ENCODE measurements at regions not wholly inside any gene's neighbourhood (a gene's known extent, or its start where the extent isn't known, plus 50 kb on each side); places are given as distances from the start of the nearest gene placed in this dataset.

- no peak overlapping the region for H3K4me3 ChIP-seq (ENCODE audit: low read depth, low read length)
- no peak for TF ChIP-seq CTCF (IDR thresholded peaks at IDR 0.05; ENCODE audit: control insufficient read depth, extremely low read depth, insufficient read depth)
- no peak for DNase-seq (ENCODE audit: low read depth)
These were observed 106.4 kb downstream of the IFI44 start for GRCh38 chr1:78755986-78756385.

DNA sequence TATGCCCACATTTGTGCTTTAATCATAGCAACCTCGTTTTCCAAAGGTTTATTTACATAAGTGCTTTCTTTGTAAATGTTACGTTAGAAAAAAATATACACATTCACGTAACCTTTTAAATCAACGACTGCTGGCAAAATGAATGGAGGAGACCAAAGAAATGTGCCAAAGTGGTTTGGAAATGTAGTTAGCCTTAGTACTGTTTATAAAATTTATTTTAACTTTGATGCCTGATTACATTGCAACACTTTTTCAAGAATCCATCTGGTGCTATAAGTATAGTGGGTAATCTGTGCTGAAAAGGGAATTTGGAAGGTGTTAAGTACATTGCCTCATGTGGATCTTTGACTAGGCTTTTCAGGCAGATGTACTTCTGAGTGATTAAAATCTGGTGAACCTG is 108.9 kb downstream of the IFI44 start:
- DNase-seq (ENCODE audit: low read depth): no peak
- no peak for TF ChIP-seq CTCF (IDR thresholded peaks at IDR 0.05; ENCODE audit: control insufficient read depth, extremely low read depth, insufficient read depth)

GRCh38 chr1:78759881-78760280 is 110.2 kb downstream of the IFI44 start:
- TF ChIP-seq CTCF (IDR thresholded peaks at IDR 0.05; ENCODE audit: control insufficient read depth, extremely low read depth, insufficient read depth): no peak
- no peak overlapping the region for H3K4me3 ChIP-seq (ENCODE audit: low read depth, low read length)
- no peak for DNase-seq (ENCODE audit: low read depth)

More for the DNA sequence above, 108.9 kb downstream of the IFI44 start:
- H3K4me3 ChIP-seq (ENCODE audit: low read depth, low read length): no peak overlapping the region

GRCh38 chr1:78760858-78761257 is 111.2 kb downstream of the IFI44 start:
- no peak for DNase-seq (ENCODE audit: low read depth)
- no peak for TF ChIP-seq CTCF (IDR thresholded peaks at IDR 0.05; ENCODE audit: control insufficient read depth, extremely low read depth, insufficient read depth)

GRCh38 chr1:78762113-78762512 is 112.5 kb downstream of the IFI44 start:
- no peak overlapping the region for H3K4me3 ChIP-seq (ENCODE audit: low read depth, low read length)
- no peak for DNase-seq (ENCODE audit: low read depth)
- TF ChIP-seq CTCF (IDR thresholded peaks at IDR 0.05; ENCODE audit: control insufficient read depth, extremely low read depth, insufficient read depth): no peak

More at GRCh38 chr1:78760858-78761257, 111.2 kb downstream of the IFI44 start:
- no peak overlapping the region for H3K4me3 ChIP-seq (ENCODE audit: low read depth, low read length)

DNA sequence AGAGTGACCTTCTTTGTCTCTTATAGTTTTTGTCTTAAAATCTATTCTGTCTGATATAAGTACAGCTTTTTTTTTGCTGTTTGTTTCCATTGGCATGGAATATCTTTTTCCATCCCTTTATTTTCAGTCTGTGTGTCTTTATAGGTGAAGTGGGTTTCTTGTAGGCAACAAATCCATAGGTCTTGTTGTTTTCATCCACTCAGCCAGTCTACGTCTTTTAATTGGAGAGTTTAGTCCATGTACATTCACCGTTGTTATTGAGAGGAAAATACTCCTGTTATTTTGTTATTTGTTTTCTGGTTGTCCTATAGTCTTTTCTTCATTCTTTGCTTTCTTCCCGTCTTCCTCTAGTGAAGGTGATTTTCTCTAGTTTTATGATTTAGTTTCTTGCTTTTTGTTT is 115.9 kb downstream of the IFI44 start:
- DNase-seq (ENCODE audit: low read depth): no peak
- H3K4me3 ChIP-seq (ENCODE audit: low read depth, low read length): no peak overlapping the region
- no peak for TF ChIP-seq CTCF (IDR thresholded peaks at IDR 0.05; ENCODE audit: control insufficient read depth, extremely low read depth, insufficient read depth)

DNA sequence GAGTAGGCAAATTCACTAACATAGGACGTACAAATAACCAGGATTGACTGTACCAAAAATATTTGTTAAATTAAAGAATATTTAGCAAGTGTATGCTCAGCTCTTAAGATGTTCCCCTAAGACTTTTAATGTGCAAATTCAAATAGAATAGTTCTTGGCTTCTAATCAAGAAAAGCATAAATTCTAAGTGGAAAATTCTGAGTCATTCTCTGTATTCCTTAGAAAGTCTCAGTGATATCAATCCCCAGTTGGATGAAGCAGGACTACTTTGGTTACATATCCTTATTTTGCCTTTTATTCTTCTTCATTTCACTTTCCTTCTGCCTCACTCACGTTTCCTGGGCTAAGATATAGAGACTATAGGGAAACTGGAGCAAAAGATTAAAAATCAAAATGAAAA is 130.2 kb downstream of the IFI44 start:
- no peak for DNase-seq (ENCODE audit: low read depth)
- no peak for TF ChIP-seq CTCF (IDR thresholded peaks at IDR 0.05; ENCODE audit: control insufficient read depth, extremely low read depth, insufficient read depth)
- no peak overlapping the region for H3K4me3 ChIP-seq (ENCODE audit: low read depth, low read length)

All from LNCaP clone FGC (cell line).